GM19463 (cell line): ENCODE measurements at regions not wholly inside any gene's neighbourhood (a gene's known extent, or its start where the extent isn't known, plus 50 kb on each side); places are given as distances from the start of the nearest gene placed in this dataset.

Experiments used
- ATAC-seq: cut with Tn5 transposase; IDR thresholded peaks from one replicate; pipeline ENCODE4 v1.9.1; 2021; ENCODE audit warnings: mild to moderate bottlenecking, moderate library complexity; ENCODE audit not compliant: unreplicated experiment

- ATAC-seq = no peak
Measured at GRCh38 chr5:34580983-34581382, 75.1 kb upstream of the RAI14 start.

- ATAC-seq = no peak
Measured at GRCh38 chr5:34582371-34582770, 73.8 kb upstream of the RAI14 start.

- no peak for ATAC-seq
Measured at GRCh38 chr5:34583167-34583566, 73.0 kb upstream of the RAI14 start.

DNA sequence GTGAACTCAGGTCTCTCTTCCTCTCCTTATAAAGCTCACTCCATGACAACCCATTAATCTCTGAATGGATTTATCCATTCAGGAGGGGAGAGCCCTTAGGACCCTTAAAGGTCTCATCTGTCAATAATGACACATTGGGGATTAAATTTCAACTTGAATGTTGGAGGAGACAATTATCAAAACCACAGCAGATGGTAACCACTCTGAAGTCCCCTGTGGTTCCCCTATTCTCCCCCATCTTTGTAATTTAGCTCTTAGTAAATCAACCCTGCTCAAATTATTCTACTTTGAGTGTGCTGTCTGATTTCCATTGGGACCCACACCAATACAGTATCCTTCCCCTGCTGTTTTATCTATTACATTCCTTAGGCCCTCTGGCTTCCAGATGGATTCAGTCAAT is 72.0 kb upstream of the RAI14 start:
- ATAC-seq = no peak

DNA sequence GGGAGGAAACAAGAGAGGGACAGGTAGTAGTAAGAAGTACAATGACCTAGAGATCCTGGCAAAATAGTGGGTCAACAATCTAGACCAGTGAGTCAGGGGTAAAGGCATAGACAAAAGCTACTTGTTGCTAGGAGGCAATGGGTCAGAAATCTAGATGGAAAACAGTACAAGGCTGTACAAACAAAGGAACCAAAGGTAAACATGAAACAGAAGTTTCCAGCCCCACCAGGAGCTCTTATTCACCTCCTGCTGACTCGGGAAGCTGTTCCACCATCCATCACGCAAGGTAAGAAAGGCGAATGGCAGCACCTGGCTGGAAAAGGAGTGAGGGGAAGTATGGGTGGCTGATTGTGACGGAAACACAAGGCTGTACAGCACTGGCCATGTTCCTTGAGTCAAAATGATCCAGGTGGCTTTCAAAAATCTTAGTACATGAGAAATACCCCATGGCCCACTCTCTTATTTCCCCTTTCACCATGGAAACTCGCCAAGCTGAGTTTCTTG is 70.5 kb upstream of the RAI14 start:
- no peak for ATAC-seq

DNA sequence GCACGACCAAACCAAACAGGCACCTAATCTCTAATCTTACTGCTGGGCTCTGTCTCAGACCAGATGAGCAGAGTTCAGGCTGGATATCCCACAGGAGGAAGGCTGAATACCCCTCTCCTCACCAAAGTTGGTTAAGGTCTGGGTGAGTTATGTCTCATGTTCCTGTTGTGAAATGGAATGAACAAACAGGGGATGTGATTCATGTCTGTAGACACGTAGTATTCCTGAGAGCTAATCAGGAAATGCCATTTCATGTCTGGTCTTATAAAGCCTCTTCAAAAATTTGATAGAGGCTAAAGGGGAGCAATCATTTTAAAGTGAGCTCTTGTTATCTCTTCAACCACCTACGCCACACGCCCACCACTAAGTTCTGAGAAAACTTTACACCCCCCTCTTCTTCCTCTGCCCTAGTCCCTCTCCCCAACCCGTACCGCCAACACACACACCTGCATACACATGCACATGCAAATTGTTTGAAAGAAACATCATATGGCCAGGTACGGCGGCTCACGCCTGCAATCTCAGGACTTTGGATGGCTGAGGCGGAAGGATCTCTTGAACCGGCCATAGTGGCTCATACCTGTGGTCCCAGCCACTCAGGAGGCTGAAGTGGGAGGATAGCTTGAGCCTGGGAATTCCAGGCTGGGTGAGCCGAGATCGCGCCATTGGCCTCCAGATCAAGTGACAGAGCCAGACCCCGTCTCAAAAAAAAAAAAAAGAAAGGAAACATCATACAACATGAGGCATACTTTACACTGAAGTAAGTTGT is 69.8 kb upstream of the RAI14 start:
- ATAC-seq = no peak

- no peak for ATAC-seq
Measured at GRCh38 chr5:34587355-34588241, 68.5 kb upstream of the RAI14 start.

DNA sequence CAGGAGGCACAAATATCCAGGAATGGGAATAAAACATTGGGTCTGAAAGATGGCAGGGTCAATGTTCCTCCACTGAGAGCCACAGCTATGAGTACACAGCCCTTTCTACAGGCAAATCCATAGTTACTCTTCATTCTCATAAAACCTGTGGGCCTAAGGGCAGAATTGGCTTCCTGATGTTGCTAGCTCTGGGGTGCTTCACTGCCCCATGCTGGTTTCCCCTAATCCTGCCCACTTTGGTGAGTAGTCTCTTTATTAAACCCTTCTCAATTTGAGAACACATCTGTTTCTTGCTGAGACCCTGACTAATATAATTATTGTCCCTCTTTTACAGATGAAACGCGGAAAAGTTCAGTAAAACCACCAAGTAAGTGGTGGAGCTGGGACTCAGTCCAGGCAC is 66.3 kb upstream of the RAI14 start:
- ATAC-seq = no peak

- no peak for ATAC-seq
Measured at GRCh38 chr5:34591723-34592122, 64.4 kb upstream of the RAI14 start.

DNA sequence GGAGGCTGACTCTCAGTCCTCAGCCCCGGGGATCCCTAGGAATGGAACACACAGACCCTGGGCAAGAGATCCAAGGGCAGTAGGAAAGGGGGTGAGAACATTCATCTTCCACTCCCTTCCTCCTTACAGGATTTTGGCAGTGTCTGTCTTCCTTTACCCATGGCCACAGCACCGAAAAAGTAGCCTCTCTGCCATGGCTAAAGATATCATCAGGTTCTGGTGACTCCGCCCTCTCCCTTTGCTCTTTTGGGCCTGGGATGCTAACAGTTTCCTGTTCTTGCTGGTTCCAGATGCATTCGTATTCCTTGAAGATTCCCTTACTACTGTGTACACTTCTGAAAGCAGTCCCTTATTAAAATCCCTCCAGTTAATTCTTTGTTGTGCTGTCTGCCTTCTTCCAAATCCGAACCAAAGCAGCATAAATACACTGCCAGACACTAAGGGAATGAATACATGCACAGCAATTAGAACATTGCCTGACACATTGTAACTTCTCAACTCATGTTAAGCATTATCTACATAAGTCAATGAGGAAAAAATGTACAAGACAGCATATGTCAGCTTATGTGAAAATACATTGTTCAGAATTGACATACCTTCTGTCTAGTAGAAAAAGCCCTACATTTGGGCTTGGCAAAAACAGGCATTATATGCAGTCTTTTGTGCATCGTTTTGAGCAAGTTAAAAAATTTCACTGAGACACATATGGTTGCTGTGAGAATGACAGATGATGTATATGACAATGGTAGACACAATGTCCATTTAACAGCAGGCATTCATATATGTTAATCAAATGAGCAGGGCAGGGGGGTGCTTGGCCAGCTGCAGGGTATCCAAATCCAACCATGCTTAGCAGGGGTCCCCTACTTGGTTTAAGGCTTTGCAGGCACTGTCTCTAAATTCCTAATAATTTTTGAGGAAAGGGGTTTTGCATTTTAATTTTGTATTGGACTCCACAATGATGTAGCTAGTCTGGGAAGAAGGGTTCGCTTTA is 58.8 kb upstream of the RAI14 start:
- no peak for ATAC-seq

GRCh38 chr5:34598177-34598794 is 57.8 kb upstream of the RAI14 start:
- ATAC-seq = no peak

DNA sequence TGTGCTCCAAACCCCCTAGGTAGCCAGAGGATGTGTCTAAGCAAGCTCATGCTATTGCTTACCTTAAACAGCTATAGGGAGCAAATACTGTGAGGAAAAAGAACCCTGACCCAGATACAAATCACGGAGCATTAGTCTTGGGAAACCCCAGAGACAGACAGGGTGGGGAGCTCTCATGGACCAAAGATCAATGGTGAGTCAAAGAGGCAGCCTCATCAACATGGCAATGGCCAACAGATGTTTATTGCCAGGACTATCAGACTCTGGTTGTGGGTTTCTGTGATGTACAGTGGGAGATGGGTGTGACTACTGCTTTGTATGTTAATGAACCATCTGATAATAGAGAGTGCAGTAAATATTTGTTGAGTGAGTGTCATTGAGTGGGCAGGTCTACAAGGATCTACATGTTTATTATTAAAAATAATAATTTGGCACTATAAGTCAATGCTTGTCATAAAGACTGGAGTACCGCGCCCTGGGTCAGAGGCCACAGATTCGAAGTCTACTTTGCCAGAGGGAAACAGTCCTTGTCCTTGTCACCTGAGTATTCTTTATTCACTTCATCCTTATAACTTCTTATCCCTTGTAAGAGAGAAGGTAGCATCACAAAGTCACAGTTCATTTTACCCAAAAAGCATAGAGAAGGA is 56.5 kb upstream of the RAI14 start:
- ATAC-seq = no peak

- no peak for ATAC-seq
Measured at GRCh38 chr5:34600118-34600493, 56.0 kb upstream of the RAI14 start.

GRCh38 chr5:34603378-34603777 is 52.8 kb upstream of the RAI14 start:
- no peak for ATAC-seq

DNA sequence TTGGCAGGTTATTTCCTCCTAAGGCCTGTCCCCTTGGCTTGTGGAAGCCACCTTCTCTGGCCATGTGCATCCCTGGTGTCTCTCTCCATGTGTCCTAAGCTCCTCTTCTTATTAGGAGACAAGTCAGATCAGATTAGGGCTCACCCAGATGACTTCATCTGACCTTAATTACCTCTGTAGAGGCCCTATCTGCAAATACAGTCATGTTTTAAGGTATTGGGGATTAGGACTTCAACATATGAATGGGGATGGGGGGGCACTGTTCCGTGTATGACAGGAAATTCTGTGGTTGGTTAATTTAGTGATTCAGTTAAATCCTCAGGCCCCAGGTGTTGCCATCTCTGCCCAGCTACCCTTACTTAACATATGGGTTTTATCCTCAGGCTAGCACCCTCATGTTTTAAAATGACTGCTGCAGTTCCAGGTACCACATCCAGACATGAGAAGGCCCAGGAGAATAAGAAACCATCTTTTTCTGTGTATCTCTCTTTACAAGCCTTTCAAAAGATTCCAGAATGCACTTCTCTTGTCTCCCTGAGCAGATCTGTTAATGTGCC is 51.9 kb upstream of the RAI14 start:
- ATAC-seq = no peak

GRCh38 chr5:34606101-34606500 is 50.0 kb upstream of the RAI14 start:
- ATAC-seq = no peak
